GM19452 (cell line): ENCODE measurements at regions not wholly inside any gene's neighbourhood (a gene's known extent, or its start where the extent isn't known, plus 50 kb on each side); places are given as distances from the start of the nearest gene placed in this dataset.
"Not testable (repeated sequence)": the region's sequence is repeated elsewhere in the genome, so short reads cannot be mapped to it uniquely, and the experiment has no call there.

Source experiments
- ATAC-seq: cut with Tn5 transposase; IDR thresholded peaks from one replicate; pipeline ENCODE4 v1.9.1; 2021; ENCODE audit not compliant: unreplicated experiment

DNA sequence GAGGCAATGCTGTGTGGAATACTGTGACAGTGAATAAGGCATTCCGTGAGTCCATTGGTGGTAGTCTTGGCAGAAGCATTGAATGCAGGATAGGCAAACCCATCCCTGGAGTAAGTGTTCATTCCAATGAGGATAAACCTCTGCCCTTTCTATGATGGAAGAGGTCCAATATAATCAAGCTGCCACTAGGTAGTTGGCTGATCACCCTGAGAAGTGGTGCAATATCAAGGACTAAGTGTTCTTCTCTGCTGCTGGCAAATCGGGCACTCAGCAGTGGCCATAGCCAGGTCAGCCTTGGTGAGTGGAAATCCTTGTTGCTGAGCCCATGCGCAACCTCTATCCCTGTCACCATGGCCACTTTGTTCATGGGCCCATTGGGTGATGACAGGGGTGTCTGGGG is 70.1 kb downstream of the FBXO4 start:
- ATAC-seq, result no peak

DNA sequence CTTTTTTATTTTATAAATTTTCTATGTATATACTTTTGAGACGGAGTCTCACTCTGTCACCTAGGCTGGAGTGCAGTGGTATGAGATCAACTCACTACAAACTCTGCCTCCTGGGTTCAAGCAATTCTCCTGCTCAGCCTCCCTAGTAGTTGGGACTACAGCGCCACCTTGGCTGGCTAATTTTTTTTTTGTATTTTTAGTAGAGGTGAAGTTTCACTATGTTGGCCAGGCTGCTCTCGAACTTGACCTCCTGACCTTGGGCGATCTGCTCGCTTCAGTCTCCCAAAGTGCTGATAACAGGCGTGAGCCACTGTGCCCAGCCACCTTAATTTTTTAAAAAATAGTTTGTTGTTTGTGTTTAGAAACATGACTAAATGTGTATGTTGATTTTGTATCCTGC is 76.6 kb downstream of the FBXO4 start:
- no peak for ATAC-seq

DNA sequence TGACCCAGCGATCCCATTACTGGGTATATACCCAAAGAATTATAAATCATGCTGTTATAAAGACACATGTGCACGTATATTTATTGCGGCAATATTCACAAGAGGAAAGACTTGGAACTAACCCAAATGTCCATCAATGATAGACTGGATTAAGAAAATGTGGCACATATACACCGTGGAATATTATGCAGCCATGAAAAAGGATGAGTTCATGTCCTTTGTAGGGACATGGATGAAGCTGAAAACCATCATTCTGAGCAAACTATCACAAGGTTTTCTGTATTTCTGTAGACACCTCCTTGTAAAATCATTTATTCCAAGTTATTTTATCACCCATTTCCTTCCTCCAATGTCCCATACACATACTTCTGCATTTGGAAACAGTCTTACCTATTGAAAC is 78.8 kb downstream of the FBXO4 start:
- not testable (repeated sequence) for ATAC-seq

DNA sequence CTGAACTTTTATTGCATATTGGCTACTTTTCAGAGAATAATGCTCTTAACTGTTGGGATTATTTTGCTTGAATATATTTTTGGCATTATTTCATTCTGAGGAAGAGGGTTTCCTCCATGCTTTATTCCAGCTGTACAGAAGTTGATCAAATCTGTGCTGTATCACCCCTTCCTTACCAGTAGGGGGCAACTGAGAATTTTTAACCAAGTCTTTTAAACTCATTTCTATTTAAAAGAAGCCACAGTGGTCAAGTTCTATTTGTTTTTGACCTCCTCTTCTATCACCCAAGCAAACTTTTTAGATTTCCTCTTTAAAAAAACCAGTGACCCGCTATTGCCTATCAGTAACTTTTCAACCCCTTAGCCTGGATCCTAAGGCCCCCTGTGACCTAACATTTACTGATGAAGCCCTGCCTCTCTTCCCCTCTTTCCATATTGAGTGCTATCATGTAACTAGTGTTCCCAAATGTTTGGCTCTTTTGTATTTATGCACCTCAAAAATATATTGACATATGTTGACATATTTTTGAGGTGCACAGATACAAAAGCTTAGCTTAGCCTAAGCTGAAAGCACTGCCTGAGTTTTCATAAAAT is 80.6 kb downstream of the FBXO4 start:
- ATAC-seq, result peak; percentile 80

DNA sequence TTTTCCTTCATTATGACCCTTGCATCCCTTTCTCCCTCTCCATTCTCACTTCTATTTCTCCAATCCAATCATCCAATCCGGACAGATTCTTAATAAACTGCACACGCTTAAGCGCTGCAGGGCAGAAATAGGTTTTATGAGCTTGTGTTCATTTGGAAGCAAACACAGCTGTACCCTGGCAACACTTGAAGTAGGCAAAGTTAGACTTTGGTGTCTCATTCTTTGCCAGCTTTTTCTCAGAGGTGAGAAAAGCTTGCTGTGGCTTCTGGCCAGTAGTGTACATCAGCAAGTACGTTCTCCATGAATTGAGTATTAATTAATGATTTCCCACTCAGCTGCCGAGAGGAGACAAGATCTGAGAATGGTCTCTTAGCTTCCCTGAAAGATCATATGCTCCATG is 88.5 kb downstream of the FBXO4 start:
- ATAC-seq, result no peak

DNA sequence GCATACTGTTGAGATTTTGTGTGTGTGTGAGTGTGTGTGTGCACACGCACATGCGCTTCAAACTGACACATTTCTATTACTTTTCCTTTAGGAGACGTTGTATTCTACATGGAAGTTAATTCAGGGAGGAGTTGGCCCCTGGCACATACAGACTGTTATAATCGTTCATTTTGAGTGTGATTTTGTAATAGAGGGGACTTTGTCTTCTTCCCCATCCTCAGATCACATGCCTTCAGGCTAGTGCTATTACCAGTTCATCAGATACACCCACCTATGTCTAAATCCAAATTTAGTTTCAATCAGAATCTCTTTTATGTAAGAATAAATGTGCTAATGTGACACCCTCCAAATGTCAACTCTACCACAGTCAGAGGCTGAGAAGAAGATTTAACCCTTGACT is 90.2 kb downstream of the FBXO4 start:
- ATAC-seq, result no peak

DNA sequence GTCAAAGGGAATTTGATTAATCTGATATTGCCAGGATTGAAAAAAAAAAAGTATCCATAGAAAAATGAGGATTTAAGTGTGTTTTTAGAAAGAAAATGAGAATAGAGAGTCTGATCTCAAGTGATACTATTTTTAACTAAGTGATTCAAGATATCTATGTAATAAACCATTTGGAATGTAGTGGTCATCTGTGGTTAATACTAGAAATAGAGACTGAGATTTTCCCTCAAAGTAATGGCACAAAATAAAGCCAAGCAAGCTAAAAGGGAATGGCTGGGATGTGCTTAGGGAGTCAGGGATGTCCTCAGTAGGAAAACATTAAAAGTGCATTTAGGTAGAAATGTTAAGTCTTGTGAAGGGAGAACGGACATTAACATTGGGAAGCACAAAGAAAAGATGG is 90.6 kb downstream of the FBXO4 start:
- ATAC-seq, result no peak

DNA sequence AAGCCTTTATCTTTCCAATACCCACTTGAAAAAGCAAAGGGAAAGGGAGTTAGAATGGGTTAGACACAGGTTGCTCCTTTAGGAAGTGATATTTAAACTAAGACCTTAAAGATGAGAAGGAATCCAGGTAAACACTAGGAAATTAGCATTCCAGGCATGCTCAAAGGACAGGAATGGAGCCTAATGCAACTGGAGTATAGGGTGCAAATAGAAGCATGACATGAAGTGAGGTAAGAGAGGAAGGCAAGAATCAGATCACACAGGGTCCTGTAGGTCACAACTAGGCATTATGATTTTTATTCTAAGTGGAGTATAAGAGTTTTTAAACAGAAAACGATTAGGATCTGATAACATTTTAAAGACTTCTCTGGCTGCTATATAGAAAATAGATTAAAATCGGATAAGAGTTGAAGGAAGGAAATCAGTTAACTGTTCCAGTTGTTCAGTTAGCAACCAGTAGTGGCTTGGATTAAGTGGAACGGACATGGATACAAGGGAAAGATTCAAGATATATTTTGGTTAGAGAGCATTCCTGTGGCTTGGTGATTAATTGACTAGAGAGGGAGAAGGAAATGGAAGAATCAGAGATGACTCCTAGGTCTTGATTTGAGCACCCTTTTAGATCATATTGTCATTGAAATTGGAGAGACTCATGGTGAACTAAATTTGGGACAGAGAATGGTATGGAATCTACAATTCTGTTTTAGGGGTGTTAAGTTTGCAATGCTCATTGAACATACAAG is 95.9 kb downstream of the FBXO4 start:
- no peak for ATAC-seq

DNA sequence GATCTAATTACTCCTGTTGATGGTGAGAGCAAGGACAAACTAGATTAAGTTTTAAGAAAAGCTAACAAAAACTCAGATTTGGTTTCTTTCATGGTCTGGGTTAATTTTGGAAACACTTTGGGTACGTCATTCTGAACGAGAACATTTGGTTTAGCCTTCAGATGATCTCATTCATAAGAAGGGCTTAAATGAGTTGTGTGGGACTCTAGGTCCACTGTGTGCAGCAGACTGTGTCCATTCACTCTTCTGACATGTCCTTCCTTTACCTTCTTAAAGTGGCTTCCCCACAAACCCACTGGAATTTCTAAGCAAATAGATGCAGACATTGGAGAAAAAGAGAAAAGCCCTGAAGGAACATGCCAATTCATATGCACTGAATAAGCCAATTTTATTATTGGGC is 96.8 kb downstream of the FBXO4 start:
- no peak for ATAC-seq

DNA sequence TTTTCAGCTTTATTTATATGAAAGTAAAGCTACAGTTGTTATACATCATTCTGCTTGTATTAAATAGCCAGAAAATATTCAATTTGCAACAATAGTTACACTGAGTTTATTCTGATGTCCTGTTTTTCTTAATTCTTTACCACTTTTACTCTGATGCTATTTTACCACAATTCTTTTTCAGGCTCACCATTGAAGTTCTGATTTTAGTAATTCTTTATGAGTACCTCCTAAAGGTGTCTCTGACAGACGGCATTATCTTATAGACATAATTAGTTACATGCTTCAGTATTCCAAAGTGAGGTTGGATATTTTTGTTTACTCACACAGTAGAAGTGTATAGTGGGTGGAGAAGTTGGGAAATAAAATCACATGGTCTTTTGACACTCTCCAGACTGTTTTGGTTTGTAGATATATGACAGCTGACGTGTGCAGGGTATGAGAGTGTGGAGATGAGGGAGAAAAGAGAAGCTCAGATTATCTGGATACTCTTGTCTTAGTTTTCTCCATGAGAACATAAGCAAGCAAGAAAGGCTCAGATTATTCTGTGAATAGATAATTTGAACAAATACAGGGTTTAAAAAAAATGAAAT is 97.4 kb downstream of the FBXO4 start:
- no peak for ATAC-seq

DNA sequence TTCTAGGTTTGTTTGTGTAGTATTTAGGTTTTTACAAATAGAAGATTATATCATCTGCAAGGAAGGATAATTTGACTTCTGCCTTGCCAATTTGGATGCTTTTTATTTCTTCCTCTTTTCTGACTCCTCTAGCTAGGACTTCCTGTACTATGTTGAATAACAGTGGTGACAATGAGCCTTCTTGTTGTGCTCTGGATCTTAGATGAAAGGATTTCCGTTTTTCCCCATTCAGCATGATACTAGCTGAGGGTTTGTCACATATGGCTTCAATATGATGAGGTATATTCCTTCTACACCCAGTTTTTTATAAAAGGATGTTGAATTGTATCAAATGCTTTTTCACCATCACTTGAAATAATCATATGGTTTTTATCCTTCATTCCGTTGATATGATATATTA is 101.4 kb downstream of the FBXO4 start:
- no peak for ATAC-seq

DNA sequence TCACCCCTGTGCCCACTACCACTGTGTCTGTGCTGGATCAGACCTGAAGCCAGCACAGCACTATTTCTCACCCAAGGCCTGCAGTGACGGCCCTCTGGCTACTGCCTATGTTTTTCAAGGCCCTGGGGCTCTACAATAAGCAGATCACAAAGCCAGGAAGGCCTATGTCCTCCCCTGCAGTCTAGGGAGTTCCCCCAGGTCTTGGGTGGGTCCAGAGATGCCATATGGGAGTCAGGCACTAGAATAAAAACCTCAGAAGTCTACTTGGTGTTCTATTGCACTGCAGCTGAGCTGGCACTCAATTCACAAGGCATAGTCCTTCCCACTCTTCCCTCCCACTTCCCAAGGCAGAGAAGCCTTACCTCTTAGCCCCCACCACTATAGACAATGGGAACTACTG is 107.1 kb downstream of the FBXO4 start:
- no peak for ATAC-seq

DNA sequence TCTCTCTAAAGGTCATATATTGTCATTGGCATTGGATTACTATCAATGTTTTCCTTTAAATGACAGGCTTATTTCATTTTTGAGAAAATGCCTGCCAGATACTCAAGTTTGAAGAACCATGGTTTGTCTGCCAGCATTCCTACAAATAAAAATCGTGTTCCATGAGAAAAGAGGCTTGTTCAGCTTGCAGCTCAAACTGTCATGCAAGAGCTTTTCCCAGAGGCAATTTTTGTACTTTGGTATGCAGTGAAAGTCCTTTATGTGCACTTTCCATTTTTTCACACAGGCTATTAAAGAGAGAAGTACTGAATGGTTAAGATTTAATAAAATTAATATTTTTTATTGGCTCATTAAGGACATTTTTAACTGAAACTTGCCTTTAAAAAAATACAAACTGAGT is 110.4 kb downstream of the FBXO4 start:
- no peak for ATAC-seq

DNA sequence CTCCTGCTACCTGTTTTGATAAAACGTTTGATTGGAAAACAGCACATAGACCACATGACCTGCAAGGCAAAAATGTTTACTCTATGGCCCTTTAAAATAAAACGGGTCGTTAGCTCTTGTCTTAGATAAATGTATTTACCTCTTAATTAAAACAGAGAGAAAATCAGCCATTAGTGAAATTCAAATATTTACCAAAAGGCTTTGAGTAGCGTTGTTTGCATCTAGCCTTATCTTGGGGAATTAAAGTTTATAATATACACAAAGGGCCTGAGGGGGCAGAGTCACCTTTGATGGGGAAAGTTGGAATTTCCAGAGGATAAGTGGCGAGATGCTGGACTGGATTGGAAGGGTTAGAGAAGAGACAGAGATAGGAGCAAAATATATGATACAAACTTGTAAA is 111.3 kb downstream of the FBXO4 start:
- ATAC-seq, result no peak

DNA sequence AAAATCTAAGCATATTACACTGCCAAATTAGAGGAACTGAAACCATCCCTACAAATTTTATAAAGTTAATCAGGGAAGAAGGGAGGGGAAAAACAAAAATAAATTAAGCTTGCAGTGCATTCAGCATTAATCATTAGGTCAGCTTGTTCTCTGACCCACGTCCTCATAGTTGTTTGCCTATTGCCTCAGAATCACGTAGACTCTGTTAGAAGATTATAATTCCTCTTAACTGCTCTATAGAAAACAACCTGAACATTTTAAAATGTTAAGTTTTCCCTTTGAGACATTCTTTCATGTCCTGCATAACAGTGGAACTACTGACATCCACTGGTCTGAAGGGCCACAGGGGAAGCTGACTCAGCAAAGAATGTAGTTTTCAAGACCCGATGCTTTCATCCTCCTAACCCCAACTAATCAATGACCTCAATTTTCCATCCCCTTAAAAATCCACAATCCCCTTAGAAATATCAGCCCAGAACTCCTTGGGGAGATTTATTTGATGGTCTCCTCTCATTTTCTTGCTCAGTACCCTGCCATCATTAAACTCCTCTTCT is 112.4 kb downstream of the FBXO4 start:
- no peak for ATAC-seq

DNA sequence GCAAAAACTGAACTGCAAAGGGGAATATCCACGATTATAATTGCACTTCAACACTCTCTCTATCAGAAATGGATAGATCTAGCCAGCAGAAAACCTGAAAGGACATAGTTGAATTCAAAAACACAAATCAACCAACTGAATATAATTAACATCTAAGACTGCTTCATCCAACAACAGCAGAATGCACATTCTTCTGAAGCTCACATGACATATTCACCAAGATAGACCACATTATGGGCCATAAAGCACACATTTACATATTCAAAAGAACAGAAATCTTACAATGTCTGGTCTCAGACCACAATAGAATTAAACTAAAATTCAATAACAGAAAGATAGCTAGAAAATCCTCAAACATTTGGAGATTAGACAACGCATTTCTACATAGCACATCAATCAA is 118.3 kb downstream of the FBXO4 start:
- ATAC-seq, result no peak

DNA sequence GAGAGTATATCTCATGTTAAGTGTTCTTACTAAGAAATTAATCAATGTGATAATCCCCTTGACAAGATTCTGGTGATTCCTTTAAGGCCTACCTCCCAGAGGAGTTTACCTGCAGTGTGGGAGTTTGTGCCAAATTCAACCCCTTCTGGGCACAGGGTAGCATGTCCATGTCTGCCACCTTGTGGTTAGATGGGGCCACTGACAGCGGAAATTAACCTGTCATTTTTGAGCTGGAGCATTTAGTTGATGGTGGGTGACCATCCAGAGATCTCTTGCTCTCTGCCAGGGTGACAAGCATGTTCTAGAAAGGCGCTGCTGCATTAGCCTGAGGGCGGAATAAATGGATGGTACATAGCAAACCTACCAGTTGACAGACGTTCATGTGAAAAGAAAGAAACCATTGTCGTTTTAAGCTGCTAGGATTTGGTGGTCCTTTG is 132.2 kb downstream of the FBXO4 start:
- ATAC-seq, result peak; percentile 89

DNA sequence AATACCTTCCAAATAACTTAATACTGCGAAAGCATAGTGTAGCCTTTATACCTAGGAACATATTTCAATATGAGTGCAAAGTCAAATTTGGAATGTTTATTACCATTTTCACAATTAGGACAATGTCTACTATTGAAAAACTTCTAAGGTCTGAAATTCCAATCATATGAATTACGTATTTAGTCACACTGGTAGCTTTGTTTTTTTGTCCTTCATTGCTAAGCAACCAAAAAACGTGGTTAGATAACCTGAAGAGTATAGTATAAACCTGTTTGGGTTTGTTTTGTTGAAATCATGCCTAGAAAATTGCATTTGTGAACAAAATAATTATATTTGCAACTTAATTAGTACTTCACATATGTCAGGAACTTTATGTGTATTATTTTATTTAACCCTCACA is 134.2 kb downstream of the FBXO4 start:
- ATAC-seq, result no peak

DNA sequence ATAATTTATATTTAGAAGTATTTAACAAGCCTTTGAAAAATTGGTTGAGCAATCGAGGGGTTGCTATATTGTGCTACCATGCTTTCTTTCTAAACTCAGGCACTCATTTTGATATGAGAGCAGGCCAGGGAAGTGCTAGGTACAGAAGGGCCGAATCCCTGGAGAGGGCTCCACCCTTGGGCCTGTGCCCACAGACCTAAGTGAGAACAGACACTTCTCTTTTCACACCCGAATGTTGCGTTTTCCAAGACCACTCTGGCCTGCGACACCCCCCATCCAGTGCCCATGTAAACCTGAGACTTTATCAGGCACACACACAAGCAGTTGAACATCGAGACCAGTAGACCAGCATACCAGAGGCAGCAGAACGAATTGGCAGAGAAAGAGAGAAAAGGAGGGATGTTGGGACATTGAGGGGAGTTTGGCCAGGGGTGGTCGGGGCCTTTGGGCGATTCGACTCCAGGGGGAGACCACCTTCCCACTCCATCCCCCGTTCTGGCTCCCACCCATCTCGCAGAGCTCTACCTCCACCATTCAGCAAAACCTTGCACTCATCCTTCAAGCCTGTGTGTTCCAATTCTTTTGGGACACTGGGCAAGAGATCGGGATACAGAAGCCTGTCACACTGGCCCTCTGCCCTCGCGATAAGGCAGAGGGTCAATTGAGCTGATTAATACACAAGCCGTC is 134.8 kb downstream of the FBXO4 start:
- no peak for ATAC-seq

DNA sequence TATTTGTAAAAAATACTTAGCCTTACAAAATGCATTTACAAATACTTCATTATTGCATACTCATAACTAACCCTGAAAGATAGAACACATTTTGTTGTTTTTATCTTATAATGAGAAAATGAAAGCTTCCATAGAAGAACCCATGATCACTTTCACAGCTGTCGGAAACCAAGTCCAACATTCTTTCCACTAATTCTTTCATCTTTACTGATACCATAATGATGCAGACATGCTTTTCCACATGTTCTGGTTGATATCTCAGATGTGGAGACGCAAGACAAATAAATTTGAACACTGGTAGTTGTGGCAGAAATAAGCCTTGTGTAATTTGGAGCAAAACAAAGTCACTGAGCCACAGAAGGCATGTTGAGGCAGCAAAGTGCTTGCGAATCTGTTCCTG is 136.0 kb downstream of the FBXO4 start:
- ATAC-seq, result no peak

DNA sequence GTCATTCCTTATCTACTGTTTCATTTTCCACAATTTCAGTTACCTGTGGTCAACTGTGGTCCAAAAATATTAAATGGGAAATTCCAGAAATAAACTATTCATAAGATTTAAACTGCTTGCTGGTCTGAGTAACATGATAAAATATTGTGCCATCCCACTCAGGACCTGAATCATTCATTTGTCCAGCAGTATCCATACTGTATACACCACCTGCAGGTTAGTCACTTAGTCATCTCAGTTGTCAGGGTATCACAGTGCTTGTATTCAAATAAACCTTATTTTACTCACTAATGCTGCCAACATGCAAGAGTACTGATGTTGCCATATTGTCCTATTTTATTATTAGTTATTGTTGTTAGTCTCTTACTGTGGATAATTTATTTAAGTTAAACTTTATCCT is 139.7 kb downstream of the FBXO4 start:
- no peak for ATAC-seq

DNA sequence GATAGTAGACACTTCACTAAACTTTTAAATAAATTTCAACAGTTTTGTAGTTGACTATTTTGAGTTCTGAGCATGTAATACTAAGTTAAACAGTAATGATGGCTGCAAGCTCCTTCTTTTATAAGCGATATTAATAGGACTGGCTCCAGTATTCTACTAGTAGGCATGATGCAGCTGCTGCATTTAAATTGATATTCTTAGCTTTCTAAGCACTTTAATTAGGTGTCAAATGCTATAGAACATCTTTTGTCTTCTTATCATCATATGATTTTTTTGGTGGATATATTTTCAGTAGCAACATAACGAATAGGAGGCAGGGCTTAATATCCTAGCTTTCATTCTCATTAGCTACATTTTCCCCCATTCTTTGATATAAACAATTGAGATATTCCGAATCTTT is 141.1 kb downstream of the FBXO4 start:
- no peak for ATAC-seq
